Skeletal muscle tissue (tissue), 3 donors: ENCODE measurements at regions not wholly inside any gene's neighbourhood (a gene's known extent, or its start where the extent isn't known, plus 50 kb on each side); places are given as distances from the start of the nearest gene placed in this dataset.

Experiments
- H3K27ac ChIP-seq: one replicate; pipeline ENCODE4 v1.7.0; 2013; ENCODE audit warnings: mild to moderate bottlenecking, low read depth, low read length, inconsistent platforms
- H3K27me3 ChIP-seq, 3 donors: one replicate each; pipeline ENCODE4 v1.7.0; 2013; ENCODE audit warnings: low read length in 3 of 3; ENCODE audit not compliant: control insufficient read depth in 3 of 3, insufficient read depth in 3 of 3
- H3K36me3 ChIP-seq, 3 donors: one replicate each; pipeline ENCODE4 v1.7.0; 2013; ENCODE audit warnings: low read length in 3 of 3; ENCODE audit not compliant: control insufficient read depth in 3 of 3, insufficient read depth in 3 of 3
- H3K4me1 ChIP-seq, 3 donors: one replicate each; pipeline ENCODE4 v1.7.0; 2013; ENCODE audit warnings: low read length in 3 of 3, mild to moderate bottlenecking in 3 of 3; ENCODE audit not compliant: control insufficient read depth in 3 of 3, insufficient read depth in 3 of 3
- H3K4me3 ChIP-seq, 3 donors: one replicate each; pipeline ENCODE4 v1.7.0; 2013; ENCODE audit warnings: low read length in 3 of 3
- H3K9ac ChIP-seq, 3 donors: one replicate each; pipeline ENCODE4 v1.7.0; 2013; ENCODE audit warnings: low read length in 3 of 3, mild to moderate bottlenecking in 3 of 3, moderate library complexity in 2 of 3, low read depth in 1 of 3
- H3K9me3 ChIP-seq, 3 donors: one replicate each; pipeline ENCODE4 v1.7.0; 2013; ENCODE audit warnings: low read length in 3 of 3; ENCODE audit not compliant: control insufficient read depth in 3 of 3
- donor health status: Osteomylitis.

DNA sequence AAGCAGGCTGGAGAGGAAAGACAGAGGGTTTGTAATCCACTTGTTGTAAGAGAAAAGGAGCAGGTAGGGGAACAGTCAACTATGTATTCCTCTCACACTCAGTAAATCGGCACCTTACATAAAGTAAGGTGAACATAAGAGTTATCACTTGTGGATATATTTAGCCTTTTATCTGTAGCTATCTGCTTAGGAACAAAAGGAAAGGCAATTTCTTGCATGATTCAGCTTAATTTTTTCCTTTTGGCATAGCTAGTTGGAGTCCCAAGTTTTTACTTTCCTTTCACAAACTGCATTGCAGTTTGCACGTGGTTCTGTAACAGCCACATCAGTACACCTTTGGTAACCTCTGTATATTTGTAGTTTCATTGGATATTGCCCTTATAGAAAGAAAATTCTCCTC lies 250.9 kb upstream of the PIK3R1 start:
- Histone ChIP-seq H3K9ac (no peak overlapping the region), H3K27me3 (no peaks in the 10 kb centered on the region), H3K27ac (no peak overlapping the region), H3K4me1 (no peaks in the 10 kb centered on the region), H3K36me3 (no peaks in the 10 kb centered on the region), H3K4me3 (no peak overlapping the region), H3K9me3 (no peaks in the 10 kb centered on the region)

DNA sequence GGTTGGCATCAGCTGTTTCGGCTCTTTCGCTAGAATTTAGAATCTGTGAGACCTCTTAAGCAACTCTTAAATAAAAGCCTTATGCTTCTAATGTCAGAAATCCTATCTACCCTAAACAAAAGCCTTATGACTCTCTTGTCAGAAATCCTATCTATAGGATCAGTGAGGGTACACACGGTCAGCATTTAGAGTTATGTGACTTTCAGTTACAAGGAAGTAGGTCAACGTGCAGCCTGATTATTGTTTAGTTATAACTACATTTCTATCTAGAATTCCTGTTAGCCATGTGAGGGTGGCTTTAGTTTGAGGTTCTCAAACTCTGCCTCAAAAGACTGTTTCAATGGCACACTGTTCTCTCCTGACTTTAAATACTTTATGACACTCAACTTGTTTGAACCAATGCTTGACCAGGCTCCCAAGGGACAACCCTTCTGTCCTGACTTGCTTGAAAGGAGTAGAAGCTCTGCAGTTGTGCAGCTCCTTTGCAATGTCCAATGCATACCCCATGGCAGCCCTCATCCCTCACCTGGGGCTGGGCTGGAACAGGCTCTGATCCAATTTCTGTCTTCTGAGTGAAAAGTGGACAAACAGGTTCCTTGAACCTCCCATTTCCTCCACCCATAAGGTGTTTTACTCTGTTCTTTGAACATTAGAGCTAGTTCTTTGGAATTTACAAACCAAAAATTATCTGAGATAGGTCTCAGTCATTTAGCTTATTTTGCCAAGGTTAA lies 251.6 kb upstream of the PIK3R1 start:
- H3K27ac ChIP-seq = no peak overlapping the region
- no peak overlapping the region for H3K9ac ChIP-seq
- H3K4me3 ChIP-seq = no peak overlapping the region
- H3K36me3 ChIP-seq = no peaks in the 10 kb centered on the region
- H3K27me3 ChIP-seq = no peaks in the 10 kb centered on the region
- no peaks in the 10 kb centered on the region for H3K9me3 ChIP-seq
- H3K4me1 ChIP-seq = no peaks in the 10 kb centered on the region

DNA sequence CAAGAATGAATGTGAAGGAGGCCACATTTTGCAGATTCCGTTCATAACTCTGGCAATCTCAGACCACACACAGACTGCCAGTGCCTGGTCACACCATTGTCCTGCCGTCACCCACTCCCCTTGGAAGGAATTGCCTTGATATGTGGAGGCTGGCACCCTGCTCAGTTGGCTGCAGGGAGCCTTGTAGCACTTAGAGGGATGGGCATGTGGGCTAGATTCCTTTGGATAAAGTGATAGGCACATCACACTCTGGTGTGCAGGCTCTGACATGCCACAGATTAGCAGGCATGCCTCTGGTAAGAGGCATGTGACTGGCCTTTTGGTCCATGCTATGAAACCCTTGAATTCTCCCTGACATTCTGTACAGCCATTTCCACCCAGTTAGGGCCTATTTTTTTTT lies 254.6 kb upstream of the PIK3R1 start:
- Histone ChIP-seq H3K4me1 (no peaks in the 10 kb centered on the region), H3K4me3 (no peak overlapping the region), H3K9me3 (no peaks in the 10 kb centered on the region), H3K27me3 (no peaks in the 10 kb centered on the region), H3K9ac (no peak overlapping the region), H3K36me3 (no peaks in the 10 kb centered on the region), H3K27ac (no peak overlapping the region)

DNA sequence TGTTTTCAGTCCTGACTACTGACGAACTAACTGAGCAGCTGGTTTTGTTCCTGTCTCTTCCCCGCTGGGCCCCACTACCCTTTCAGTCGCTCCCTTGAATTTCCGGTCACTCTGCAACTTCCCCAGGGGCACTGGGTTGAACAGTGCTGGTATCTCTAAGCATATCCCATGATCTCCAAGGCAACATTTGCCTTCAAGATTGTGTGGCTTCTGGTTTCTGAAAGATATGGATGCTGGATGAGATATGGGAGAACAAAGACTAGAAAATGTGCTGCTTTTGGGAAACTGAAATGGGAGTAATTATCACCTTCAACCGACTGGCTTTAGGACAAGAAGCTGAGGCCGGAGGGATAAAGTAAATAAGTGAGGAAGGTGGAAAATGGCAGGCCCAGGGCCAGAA lies 258.2 kb upstream of the PIK3R1 start:
- H3K4me3 ChIP-seq = no peak overlapping the region
- no peaks in the 10 kb centered on the region for H3K4me1 ChIP-seq
- H3K27ac ChIP-seq = no peak overlapping the region
- H3K9me3 ChIP-seq = no peaks in the 10 kb centered on the region
- H3K36me3 ChIP-seq = no peaks in the 10 kb centered on the region
- no peak overlapping the region for H3K9ac ChIP-seq
- no peaks in the 10 kb centered on the region for H3K27me3 ChIP-seq

DNA sequence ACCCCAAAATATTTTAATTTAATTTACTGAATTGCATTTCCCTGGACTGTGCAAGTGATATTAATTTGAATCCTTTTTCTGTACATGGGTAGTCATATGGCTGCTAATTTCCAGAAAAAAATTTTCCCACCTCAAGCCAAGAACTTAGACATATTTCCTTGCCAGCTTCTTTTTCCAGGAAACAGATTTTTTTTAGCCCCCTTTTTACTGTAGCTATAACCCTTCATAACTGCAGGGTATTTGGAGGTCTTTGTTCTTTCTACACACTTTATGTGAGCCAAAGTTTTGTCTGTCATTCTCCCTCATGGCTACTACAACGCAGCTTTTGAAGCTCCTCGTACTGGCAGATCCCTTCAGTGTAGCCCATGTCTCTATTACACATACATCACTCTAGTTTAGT lies 261.2 kb upstream of the PIK3R1 start:
- H3K4me1 ChIP-seq = no peaks in the 10 kb centered on the region
- H3K9me3 ChIP-seq = no peaks in the 10 kb centered on the region
- no peaks in the 10 kb centered on the region for H3K27me3 ChIP-seq
- no peak overlapping the region for H3K9ac ChIP-seq
- no peak overlapping the region for H3K27ac ChIP-seq
- no peaks in the 10 kb centered on the region for H3K36me3 ChIP-seq
- no peak overlapping the region for H3K4me3 ChIP-seq

DNA sequence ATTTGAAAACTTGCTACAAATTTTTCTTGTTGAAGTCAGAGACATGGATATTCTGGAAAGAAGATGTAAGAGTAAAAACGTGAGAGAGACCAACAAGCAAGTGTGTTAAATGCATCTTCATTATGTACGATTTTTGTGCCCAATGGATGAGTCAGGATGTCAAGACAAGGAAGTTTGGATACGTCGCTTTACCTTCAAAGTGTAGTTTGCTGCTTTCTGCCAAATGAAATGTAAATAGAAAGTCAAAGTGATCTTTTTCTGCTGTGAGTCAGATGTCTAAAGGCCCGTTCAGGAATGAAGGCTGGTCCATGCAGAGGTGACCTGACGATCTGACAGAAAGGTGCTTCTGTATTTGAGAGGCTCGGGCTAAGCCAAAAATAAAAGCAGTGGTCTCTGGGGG lies 273.1 kb upstream of the PIK3R1 start:
- Histone ChIP-seq H3K9ac (no peak overlapping the region), H3K27me3 (no peaks in the 10 kb centered on the region), H3K27ac (no peak overlapping the region), H3K4me3 (no peak overlapping the region), H3K4me1 (no peaks in the 10 kb centered on the region), H3K36me3 (no peaks in the 10 kb centered on the region), H3K9me3 (no peaks in the 10 kb centered on the region)

DNA sequence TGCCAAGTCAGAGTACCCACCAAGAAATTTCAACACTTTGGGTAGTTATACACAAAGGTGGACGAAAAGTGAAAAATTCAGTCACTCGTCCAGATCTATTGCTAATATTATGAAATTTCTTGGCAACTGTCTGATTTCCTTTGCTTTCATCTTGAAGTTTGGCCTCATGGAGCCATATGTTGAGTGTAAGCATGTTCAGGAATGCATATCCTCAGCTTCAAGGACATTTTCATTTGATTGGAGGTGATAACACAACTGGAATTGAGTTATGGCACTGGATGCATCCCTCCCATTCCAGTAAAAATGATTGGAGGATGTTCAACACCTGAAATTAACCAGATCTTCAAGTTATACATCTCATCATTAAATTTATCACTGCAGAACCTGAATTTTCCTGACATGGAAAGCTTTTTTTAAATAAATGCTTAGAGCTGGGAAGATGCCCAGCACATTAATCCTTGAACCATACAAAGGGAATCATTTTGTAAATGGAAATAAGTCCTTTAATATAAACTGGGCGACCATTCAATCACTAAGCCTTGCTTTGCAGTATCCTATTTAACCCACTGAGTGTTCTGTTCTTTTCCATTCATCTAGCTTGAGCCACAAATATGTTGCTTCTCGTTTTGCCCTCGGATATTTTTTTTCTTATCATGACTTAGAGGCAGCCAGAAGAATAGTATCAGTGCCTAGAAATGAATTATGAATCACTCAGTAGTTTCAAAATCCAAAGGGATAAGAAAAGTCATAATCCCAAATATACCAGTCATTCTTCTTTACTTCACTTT lies 273.7 kb upstream of the PIK3R1 start:
- Histone ChIP-seq H3K4me1 (no peaks in the 10 kb centered on the region), H3K4me3 (no peak overlapping the region), H3K9me3 (no peaks in the 10 kb centered on the region), H3K27me3 (no peaks in the 10 kb centered on the region), H3K27ac (no peak overlapping the region), H3K36me3 (no peaks in the 10 kb centered on the region), H3K9ac (no peak overlapping the region)

DNA sequence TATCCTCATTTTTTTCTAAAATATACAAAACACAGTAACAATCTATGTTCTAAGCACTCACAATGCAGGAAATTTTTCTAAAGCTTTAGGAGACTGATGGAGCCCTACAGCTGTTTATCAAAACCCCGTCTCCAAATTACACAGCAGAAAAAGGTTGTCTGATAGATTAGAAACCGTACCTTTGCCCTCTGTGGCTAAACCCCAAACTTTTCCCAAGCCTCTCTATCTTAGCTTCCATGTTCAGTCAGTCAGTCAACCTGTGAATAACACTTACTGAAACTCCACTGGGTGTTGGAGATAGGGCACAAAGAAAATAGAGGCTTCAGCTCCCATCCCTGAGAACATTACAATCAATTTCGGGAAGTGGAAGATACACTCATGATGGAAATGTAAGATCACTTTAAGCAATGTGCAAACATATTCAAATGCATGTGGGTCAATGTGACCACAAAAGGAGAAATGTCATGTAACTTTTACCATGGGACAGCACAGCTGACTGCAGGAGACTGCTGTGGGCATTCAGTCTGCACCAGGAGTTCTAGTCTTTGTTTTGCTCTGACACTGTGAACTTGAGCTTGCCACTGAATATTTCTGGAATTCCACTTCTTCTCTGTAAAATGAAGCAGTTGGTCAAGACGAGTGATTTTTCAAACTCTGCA lies 279.5 kb upstream of the PIK3R1 start:
- Histone ChIP-seq H3K9ac (no peak overlapping the region), H3K27me3 (no peaks in the 10 kb centered on the region), H3K36me3 (no peaks in the 10 kb centered on the region), H3K27ac (no peak overlapping the region), H3K4me1 (no peaks in the 10 kb centered on the region), H3K9me3 (no peaks in the 10 kb centered on the region), H3K4me3 (no peak overlapping the region)

DNA sequence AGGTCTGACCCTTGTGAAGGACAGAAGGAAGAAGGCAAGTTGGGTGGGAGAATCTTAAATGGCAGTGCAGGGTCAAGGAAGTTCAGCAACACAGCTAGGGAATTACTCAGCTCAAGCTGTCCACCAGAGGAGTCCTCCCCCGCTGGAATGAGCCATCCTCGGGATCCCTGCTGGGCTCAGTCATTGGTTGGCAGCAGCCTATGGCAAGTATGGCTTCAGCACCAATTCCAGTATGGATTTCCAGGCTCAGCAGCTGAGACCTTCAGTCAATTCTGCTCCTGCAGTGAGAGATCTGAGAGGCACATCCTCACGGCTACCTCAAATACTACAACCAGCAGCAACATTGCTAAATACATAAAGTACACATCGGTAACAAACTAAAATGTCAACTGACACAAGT lies 280.6 kb upstream of the PIK3R1 start:
- Histone ChIP-seq H3K9ac (no peak overlapping the region), H3K36me3 (no peaks in the 10 kb centered on the region), H3K4me1 (no peaks in the 10 kb centered on the region), H3K27me3 (no peaks in the 10 kb centered on the region), H3K9me3 (no peaks in the 10 kb centered on the region), H3K27ac (no peak overlapping the region), H3K4me3 (no peak overlapping the region)

DNA sequence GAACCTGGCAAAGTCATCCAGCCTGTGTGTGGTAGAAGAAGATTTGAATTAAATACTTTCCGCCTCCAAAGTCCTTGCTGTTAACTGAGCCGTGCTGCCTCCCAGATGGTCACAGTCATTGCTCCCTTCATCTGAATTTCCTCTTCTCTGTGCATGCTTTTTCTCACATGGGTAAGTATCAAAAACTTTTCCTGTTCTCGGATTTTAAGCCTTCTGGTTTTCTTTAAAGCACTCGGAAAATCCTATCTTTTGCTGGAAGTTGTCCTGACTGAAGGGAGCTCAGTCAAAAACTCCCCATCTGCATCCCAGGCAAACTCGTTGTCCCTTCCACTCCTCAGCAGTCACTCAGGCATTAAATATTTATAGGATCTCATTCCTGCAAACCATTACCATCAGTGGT lies 290.0 kb upstream of the PIK3R1 start:
- H3K4me1 ChIP-seq = no peaks in the 10 kb centered on the region
- H3K9me3 ChIP-seq = no peaks in the 10 kb centered on the region
- no peaks in the 10 kb centered on the region for H3K36me3 ChIP-seq
- no peak overlapping the region for H3K4me3 ChIP-seq
- no peak overlapping the region for H3K27ac ChIP-seq
- H3K9ac ChIP-seq = no peak overlapping the region
- H3K27me3 ChIP-seq = no peaks in the 10 kb centered on the region
